ENCODE measurements at regions not wholly inside any gene's neighbourhood (a gene's known extent, or its start where the extent isn't known, plus 50 kb on each side); places are given as distances from the start of the nearest gene placed in this dataset.

DNA sequence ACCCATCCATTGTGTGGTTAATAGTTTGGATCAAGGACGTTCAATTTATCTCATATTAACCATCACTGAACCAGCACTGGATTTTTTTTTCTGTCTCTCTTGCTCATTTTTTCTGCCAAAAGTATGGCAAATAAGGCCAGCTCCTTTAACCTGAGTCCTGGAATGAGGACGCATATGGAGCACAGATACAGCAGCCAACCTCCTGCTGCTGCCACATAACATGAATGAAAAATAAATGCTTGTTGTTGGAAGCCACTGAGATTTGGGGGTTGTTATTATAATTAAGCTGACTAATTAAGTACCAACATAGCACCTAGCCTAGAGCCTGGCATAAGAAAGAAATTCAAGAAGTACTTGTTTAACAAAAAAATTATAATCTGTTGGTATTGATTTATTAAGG is 335.3 kb upstream of the DUSP10 start:
- TF ChIP-seq ZNF274 (IDR thresholded peaks at IDR 0.05; ENCODE audit: borderline replicate concordance, extremely low read depth, low read length) (no peak), GABPA (IDR thresholded peaks at IDR 0.05; ENCODE audit: borderline replicate concordance, insufficient read depth, low read length) (no peak), CBX5 (IDR thresholded peaks at IDR 0.05; ENCODE audit: low read depth, low read length) (no peak), EGR1 (IDR thresholded peaks at IDR 0.05; ENCODE audit: borderline replicate concordance, low read depth, low read length) (no peak)
- TF ChIP-seq, protein P1, sequence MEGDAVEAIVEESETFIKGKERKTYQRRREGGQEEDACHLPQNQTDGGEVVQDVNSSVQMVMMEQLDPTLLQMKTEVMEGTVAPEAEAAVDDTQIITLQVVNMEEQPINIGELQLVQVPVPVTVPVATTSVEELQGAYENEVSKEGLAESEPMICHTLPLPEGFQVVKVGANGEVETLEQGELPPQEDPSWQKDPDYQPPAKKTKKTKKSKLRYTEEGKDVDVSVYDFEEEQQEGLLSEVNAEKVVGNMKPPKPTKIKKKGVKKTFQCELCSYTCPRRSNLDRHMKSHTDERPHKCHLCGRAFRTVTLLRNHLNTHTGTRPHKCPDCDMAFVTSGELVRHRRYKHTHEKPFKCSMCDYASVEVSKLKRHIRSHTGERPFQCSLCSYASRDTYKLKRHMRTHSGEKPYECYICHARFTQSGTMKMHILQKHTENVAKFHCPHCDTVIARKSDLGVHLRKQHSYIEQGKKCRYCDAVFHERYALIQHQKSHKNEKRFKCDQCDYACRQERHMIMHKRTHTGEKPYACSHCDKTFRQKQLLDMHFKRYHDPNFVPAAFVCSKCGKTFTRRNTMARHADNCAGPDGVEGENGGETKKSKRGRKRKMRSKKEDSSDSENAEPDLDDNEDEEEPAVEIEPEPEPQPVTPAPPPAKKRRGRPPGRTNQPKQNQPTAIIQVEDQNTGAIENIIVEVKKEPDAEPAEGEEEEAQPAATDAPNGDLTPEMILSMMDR (IDR thresholded peaks at IDR 0.05; ENCODE audit: control extremely low read depth in 1 of 3, insufficient read depth in 1 of 3, low read depth in 1 of 3, low read length in 3 of 3) = no peak
- TF ChIP-seq, protein P2, sequence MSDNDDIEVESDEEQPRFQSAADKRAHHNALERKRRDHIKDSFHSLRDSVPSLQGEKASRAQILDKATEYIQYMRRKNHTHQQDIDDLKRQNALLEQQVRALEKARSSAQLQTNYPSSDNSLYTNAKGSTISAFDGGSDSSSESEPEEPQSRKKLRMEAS (IDR thresholded peaks at IDR 0.05) = no peak

Data from H1 (cell line).